ENCODE measurements at regions not wholly inside any gene's neighbourhood (a gene's known extent, or its start where the extent isn't known, plus 50 kb on each side); places are given as distances from the start of the nearest gene placed in this dataset.

DNA sequence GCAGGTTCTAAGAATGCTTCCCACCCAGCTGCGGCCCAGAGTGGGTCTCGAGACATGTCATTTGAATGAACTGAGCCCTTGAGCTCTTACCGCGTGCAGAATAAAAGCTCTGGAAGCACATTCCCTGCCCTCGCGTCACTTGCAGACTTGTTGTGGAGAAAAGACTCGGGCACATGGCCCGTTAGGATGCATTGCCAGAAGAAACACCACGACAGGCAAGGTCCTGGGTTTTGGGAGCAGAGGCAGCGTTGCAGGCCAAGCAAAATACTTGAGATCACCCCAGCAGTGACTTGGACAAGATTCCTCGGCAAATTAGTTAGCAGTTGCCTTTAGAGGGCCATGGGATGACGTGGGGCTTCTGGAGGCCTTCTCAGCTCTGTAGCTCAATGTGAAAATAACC is 170.8 kb upstream of the MSX2 start:
- peak in 1 of 2 donors; percentile 50 for TF ChIP-seq EP300 (IDR thresholded peaks at IDR 0.05)
- no peak for TF ChIP-seq CTCF (IDR thresholded peaks at IDR 0.05)

Measured in tibial nerve (tissue), 4 donors.